Esophagus muscularis mucosa (tissue), 3 donors: ENCODE measurements at regions not wholly inside any gene's neighbourhood (a gene's known extent, or its start where the extent isn't known, plus 50 kb on each side); places are given as distances from the start of the nearest gene placed in this dataset.
"Not testable (repeated sequence)": the region's sequence is repeated elsewhere in the genome, so short reads cannot be mapped to it uniquely, and the experiment has no call there.

Source experiments
- EP300 ChIP-seq: sonication (generic); formaldehyde crosslinking; IDR thresholded peaks from one replicate; pipeline ENCODE4 v1.6.1; 2017; ENCODE audit warnings: antibody characterized with exemption
- TF ChIP-seq, protein P1 (sequence below), 3 experiments: fragments of 200-600 bp in 2 of 3; fragments of 450-650 bp in 1 of 3; sonication (generic) in 2 of 3; IDR thresholded peaks; one replicate each; pipeline ENCODE4 v1.5.1; 2017 to 2019; ENCODE audit warnings: antibody characterized with exemption in 3 of 3, mild to moderate bottlenecking in 2 of 3, moderate library complexity in 1 of 3

DNA sequence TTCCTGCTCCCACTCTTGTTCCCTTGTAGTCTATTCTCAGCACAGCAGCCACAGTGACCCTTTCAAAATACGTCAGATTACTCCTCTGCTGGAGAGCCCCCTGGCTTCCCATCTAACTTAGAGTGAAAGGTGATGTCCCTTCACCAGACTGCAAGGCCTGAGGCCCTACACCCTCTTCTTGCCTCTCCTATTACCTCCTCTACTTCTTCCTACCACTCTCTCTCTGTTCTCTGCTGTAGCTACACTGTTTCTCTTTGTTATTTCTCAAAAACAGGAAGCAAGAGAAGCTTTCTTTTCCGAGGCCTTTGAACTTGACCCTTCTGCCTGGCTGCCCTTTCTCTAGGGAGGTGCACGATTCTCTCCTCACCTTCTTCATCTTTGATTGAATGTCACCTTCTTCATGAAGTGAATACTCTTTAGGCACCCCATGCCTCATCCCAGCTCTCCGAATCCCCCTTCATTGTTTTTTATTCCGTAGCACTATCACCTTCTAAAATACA, 99.1 kb upstream of the NBPF26 start:
- TF ChIP-seq, protein P1, sequence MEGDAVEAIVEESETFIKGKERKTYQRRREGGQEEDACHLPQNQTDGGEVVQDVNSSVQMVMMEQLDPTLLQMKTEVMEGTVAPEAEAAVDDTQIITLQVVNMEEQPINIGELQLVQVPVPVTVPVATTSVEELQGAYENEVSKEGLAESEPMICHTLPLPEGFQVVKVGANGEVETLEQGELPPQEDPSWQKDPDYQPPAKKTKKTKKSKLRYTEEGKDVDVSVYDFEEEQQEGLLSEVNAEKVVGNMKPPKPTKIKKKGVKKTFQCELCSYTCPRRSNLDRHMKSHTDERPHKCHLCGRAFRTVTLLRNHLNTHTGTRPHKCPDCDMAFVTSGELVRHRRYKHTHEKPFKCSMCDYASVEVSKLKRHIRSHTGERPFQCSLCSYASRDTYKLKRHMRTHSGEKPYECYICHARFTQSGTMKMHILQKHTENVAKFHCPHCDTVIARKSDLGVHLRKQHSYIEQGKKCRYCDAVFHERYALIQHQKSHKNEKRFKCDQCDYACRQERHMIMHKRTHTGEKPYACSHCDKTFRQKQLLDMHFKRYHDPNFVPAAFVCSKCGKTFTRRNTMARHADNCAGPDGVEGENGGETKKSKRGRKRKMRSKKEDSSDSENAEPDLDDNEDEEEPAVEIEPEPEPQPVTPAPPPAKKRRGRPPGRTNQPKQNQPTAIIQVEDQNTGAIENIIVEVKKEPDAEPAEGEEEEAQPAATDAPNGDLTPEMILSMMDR (IDR thresholded peaks at IDR 0.05) = not testable (repeated sequence)
- TF ChIP-seq EP300 = not testable (repeated sequence)
